BLaER1 treated with 17β-estradiol and CSF1 and Interleukin-3, amounts not matched to agents 10 nM and 100 nM (cell line): ENCODE measurements at regions not wholly inside any gene's neighbourhood (a gene's known extent, or its start where the extent isn't known, plus 50 kb on each side); places are given as distances from the start of the nearest gene placed in this dataset.

ENCODE experiments used
- H3K27ac ChIP-seq, 11 experiments: shearing (Covaris generic); formaldehyde crosslinking; 2 replicates each; pipeline ENCODE4 v1.8.1; 2022
- H3K27me3 ChIP-seq, 11 experiments: shearing (Covaris generic); formaldehyde crosslinking; 2 replicates each; pipeline ENCODE4 v1.8.1; 2022
- H3K36me3 ChIP-seq, 11 experiments: shearing (Covaris generic); formaldehyde crosslinking; 2 replicates each; pipeline ENCODE4 v1.8.1; 2022
- H3K4me1 ChIP-seq, 10 experiments: shearing (Covaris generic); formaldehyde crosslinking; 2 replicates each; pipeline ENCODE4 v1.8.1; 2022
- H3K4me2 ChIP-seq, 11 experiments: shearing (Covaris generic); formaldehyde crosslinking; 2 replicates each; pipeline ENCODE4 v1.8.1; 2022
- H3K4me3 ChIP-seq, 10 experiments: shearing (Covaris generic); formaldehyde crosslinking; 2 replicates each; pipeline ENCODE4 v1.8.1; 2022
- H3K9ac ChIP-seq, 11 experiments: shearing (Covaris generic); formaldehyde crosslinking; 2 replicates each; pipeline ENCODE4 v1.8.1; 2022
- H3K9me3 ChIP-seq, 11 experiments: shearing (Covaris generic); formaldehyde crosslinking; replicated peaks in 1 of 11; 2 replicates each; pipeline ENCODE4 v1.8.1; 2022
- H4K20me1 ChIP-seq, 11 experiments: shearing (Covaris generic); formaldehyde crosslinking; 2 replicates each; pipeline ENCODE4 v1.8.1; 2022
- Cebpa-rat ChIP-seq, 11 experiments: shearing (Covaris generic); IDR thresholded peaks; 2 replicates each; pipeline ENCODE4 v1.8.1; 2022

DNA sequence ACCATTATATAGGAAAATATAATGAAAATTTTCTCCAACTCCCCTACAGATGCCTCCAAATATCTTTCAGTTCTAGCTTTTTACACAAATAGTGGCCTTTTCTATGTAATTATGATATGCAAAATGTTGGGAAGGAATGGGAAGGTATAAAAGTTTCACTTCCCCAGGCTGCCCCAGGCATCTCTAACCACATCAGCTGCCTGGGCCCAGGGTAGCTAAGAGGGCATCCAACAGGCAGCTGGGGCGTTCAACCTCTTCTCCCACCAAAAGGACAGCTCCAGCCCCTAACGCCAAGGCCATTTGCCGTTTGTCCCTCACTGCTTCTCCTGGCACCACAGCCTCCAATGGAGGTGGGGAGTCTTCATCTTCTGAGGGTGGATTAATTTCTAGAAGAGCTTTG lies 188.1 kb upstream of the TSC22D2 start:
- peaks cover 0 to 9% (median 4%) of the 10 kb centered on the region in 11 experiments; a peak in 11 of 22 replicates for H3K9me3 ChIP-seq
- H3K27me3 ChIP-seq = peaks cover 0 to 4% (median 0%) of the 10 kb centered on the region in 11 experiments; a peak in 1 of 22 replicates
- H4K20me1 ChIP-seq = no peaks in the 10 kb centered on the region
- no peak for TF ChIP-seq Cebpa-rat (IDR thresholded peaks at IDR 0.05)
- peaks cover 0 to 6% (median 0%) of the 10 kb centered on the region in 10 experiments; a peak in 3 of 20 replicates for H3K4me1 ChIP-seq
- no peak overlapping the region for H3K4me3 ChIP-seq
- H3K9ac ChIP-seq = no peak overlapping the region
- peak overlapping the region in 3 of 11 experiments; percentile 5 to 34 (median 18); a peak in 2 of 22 replicates for H3K4me2 ChIP-seq
- no peak overlapping the region for H3K27ac ChIP-seq
- H3K36me3 ChIP-seq = no peaks in the 10 kb centered on the region

DNA sequence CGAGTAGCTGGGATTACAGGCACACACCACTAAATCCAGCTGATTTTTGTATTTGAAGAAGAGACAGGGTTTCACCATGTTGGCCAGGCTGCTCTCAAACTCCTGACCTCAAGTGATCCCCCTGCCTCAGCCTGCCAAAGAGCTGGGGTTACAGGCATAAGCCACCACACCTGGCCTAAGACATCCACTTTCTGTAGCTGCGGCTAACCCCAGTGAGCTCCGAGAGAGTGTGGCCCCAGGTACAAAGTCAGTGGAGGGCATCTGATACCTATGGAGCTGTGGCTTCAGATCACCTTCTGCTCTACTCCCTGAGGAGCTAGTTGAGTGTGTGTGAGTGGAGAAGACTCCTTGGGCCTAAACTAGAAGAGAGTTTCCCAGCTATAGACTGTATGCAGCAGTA lies 189.3 kb upstream of the TSC22D2 start:
- no peaks in the 10 kb centered on the region for H4K20me1 ChIP-seq
- no peak for TF ChIP-seq Cebpa-rat (IDR thresholded peaks at IDR 0.05)
- H3K4me1 ChIP-seq = peaks cover 0 to 6% (median 0%) of the 10 kb centered on the region in 10 experiments; a peak in 3 of 20 replicates
- no peaks in the 10 kb centered on the region for H3K36me3 ChIP-seq
- H3K27ac ChIP-seq = no peak overlapping the region
- H3K9me3 ChIP-seq = peaks cover 0 to 9% (median 4%) of the 10 kb centered on the region in 11 experiments; a peak in 11 of 22 replicates
- H3K4me2 ChIP-seq = no peak overlapping the region
- H3K4me3 ChIP-seq = no peak overlapping the region
- H3K27me3 ChIP-seq = peaks cover 0 to 4% (median 0%) of the 10 kb centered on the region in 11 experiments; a peak in 1 of 22 replicates
- H3K9ac ChIP-seq = no peak overlapping the region

DNA sequence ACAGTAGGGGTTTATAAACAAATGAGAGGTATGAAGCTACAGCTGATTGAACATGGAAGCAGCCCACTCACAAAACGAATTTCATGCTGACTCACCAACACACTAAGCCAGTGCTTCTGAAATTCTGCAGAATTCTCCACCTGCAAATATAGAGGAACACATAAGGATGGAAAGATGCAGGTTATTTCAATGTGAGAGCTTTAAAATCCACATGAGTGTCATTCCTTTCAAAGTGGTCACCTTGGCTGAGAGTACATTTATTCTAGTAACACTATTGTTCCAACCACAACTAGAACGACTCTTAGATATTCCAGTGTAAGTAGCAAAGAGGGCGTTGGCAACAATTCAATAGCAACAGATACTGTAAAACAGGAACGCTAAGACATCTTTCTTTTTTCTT lies 189.9 kb upstream of the TSC22D2 start:
- Histone ChIP-seq H3K36me3 (no peaks in the 10 kb centered on the region), H3K27me3 (peaks cover 0 to 4% (median 0%) of the 10 kb centered on the region in 11 experiments; a peak in 1 of 22 replicates), H3K9ac (no peak overlapping the region), H3K9me3 (peaks cover 0 to 9% (median 4%) of the 10 kb centered on the region in 11 experiments; a peak in 11 of 22 replicates), H3K4me1 (peaks cover 0 to 6% (median 0%) of the 10 kb centered on the region in 10 experiments; a peak in 3 of 20 replicates), H3K4me2 (no peak overlapping the region), H3K27ac (no peak overlapping the region), H3K4me3 (no peak overlapping the region), H4K20me1 (no peaks in the 10 kb centered on the region)
- no peak for TF ChIP-seq Cebpa-rat (IDR thresholded peaks at IDR 0.05)

DNA sequence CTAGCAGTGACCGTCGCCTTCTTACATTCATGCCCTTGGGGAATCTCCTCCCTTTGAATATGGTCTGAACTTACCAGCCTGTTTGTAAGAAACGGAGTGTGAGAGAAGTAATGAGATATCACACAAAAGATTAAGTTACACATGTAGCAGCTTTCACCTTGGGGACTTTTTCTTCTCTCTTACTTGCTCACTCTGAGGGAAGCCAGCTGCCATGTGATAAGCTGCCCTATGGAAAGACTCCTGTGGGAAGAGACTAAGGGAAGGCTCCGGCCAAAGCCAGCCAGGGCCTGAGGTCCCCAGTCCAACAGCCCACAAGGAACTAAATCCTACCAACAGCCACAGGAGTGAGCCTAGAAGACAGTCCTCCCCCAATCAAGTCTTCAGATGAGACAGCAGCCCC lies 190.4 kb upstream of the TSC22D2 start:
- Histone ChIP-seq H3K27me3 (peaks cover 0 to 4% (median 0%) of the 10 kb centered on the region in 11 experiments; a peak in 1 of 22 replicates), H3K4me2 (no peak overlapping the region), H3K9me3 (peaks cover 0 to 9% (median 4%) of the 10 kb centered on the region in 11 experiments; a peak in 11 of 22 replicates), H3K4me1 (peaks cover 0 to 6% (median 0%) of the 10 kb centered on the region in 10 experiments; a peak in 3 of 20 replicates), H4K20me1 (no peaks in the 10 kb centered on the region), H3K27ac (no peak overlapping the region), H3K4me3 (no peak overlapping the region), H3K36me3 (no peaks in the 10 kb centered on the region), H3K9ac (no peak overlapping the region)
- TF ChIP-seq Cebpa-rat (IDR thresholded peaks at IDR 0.05) = no peak

DNA sequence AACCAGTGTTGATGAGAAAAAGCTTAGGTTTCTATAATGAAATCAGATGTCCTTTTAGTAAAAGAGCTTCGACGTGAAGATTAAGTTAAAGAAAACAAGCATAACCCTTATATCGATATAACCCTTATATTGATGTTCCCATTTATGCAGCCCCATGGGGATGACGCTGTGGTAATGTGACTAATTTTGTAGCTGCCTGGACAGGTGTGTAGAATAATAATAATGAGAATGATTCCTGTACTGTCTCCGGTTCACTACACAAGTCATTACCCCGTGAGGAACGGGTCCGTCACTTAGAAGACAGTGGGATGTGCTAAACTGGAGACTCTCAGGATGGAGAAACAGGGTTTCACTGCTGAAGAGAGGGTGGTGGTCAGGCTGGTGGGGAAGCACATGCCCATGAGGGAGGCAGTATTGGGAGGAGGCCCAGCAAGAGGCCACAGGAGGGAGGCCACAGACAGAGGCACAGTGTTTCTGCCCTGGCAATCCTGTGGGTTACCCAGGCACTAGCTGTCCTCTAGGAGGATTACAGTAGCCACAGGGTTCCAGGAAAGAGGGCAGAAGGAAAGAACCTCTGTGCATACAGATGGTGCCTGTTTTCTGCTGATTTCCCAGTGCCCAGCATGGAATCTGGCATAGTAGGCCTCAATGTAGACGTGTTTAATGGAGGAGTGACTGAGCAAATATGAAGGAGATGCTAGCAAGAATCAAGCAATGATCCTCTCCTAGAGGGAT lies 191.1 kb upstream of the TSC22D2 start:
- Histone ChIP-seq H3K27ac (no peak overlapping the region), H3K27me3 (peaks cover 0 to 4% (median 0%) of the 10 kb centered on the region in 11 experiments; a peak in 1 of 22 replicates), H3K9me3 (peaks cover 0 to 9% (median 4%) of the 10 kb centered on the region in 11 experiments; a peak in 11 of 22 replicates), H3K4me1 (peaks cover 0 to 6% (median 0%) of the 10 kb centered on the region in 10 experiments; a peak in 3 of 20 replicates), H3K4me3 (no peak overlapping the region), H3K36me3 (no peaks in the 10 kb centered on the region), H3K9ac (no peak overlapping the region), H3K4me2 (no peak overlapping the region), H4K20me1 (no peaks in the 10 kb centered on the region)
- TF ChIP-seq Cebpa-rat (IDR thresholded peaks at IDR 0.05) = no peak

DNA sequence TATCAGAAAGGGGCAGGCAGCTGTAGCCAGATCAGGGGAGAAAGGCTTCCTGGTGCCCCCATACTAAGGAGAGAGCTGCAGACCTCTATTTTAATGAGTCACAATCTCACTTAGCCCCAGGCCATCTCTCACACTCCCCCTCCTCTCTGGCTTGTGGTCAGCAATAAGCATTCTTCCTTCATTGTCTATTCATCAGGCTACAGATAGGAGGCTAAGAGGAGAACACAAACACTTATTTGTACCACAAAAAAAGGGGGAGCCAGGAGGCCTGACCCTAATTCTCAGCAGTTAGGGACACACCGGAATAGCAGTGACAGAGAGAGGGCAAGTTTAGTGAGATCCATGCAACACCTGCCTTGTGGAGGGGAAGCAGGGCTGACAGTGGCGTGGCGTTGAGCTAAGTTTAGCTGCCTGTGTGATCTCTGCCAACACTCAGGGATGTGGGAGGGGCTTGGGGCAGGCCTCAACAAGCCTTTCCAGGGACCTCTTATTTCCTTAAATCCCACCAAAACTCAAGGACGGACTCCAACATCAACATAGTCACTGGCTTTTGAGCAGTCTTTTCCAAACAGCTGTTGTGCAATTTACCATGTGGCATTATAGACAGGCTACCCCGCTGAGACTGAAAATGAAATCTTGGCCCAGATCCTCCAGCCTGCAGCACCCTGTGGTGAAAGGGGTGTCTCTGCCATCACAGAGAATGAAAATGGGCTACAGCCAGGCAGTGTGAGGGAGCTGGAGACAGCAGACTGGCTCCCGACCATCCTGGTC lies 191.9 kb upstream of the TSC22D2 start:
- no peaks in the 10 kb centered on the region for H3K36me3 ChIP-seq
- no peak overlapping the region for H3K4me2 ChIP-seq
- no peak overlapping the region for H3K4me3 ChIP-seq
- H3K4me1 ChIP-seq = peaks cover 0 to 6% (median 0%) of the 10 kb centered on the region in 10 experiments; a peak in 3 of 20 replicates
- H3K9me3 ChIP-seq = peaks cover 0 to 9% (median 4%) of the 10 kb centered on the region in 11 experiments; a peak in 11 of 22 replicates
- no peak overlapping the region for H3K9ac ChIP-seq
- no peaks in the 10 kb centered on the region for H4K20me1 ChIP-seq
- no peak for TF ChIP-seq Cebpa-rat (IDR thresholded peaks at IDR 0.05)
- H3K27ac ChIP-seq = no peak overlapping the region
- H3K27me3 ChIP-seq = no peaks in the 10 kb centered on the region

DNA sequence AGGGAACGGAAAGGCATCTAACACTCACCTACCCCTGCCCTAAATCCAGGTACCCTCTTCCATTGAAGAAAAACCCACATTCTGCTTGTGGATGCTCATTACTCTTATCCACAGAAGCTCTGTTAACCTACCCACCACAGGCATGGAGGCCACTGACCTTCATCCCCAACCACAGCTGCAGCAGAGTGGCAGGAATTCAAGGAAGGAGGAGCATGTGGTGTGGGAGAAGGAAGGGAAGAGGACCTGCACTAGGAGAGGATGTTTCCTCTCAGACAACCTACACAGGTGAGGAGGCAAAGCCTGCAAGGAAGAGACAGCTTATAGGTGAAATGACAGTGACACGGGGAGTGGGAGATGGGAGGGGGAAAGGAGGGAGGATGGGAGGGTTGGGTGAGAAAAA lies 192.5 kb upstream of the TSC22D2 start:
- Histone ChIP-seq H3K4me2 (no peak overlapping the region), H3K9me3 (peaks cover 0 to 9% (median 4%) of the 10 kb centered on the region in 11 experiments; a peak in 11 of 22 replicates), H3K36me3 (no peaks in the 10 kb centered on the region), H4K20me1 (no peaks in the 10 kb centered on the region), H3K4me3 (no peak overlapping the region), H3K9ac (no peak overlapping the region), H3K27me3 (no peaks in the 10 kb centered on the region), H3K4me1 (peaks cover 0 to 7% (median 3%) of the 10 kb centered on the region in 10 experiments; a peak in 12 of 20 replicates), H3K27ac (no peak overlapping the region)
- TF ChIP-seq Cebpa-rat (IDR thresholded peaks at IDR 0.05) = no peak

DNA sequence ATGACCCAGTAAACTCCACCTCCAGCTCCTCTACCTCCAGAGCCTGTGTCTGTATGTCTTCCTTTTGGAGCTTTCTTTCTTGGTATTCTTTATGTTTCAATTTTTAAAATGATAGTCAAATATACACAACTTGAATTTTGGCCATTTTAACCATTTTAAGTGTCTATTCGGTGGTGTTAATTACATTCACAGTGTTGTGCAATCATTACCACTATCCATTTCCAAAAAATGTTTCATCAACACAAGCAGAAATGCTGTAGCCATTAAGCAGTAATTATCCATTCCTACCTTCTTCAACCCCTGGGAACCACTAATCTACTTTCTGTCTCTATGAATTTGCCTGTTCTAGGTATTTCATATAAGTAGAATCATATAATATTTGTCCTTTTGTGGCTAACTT lies 194.5 kb upstream of the TSC22D2 start:
- H3K36me3 ChIP-seq = no peaks in the 10 kb centered on the region
- H3K9ac ChIP-seq = no peak overlapping the region
- H3K4me3 ChIP-seq = no peak overlapping the region
- no peak overlapping the region for H3K4me2 ChIP-seq
- H3K4me1 ChIP-seq = peaks cover 0 to 11% (median 5%) of the 10 kb centered on the region in 10 experiments; a peak in 9 of 20 replicates
- TF ChIP-seq Cebpa-rat (IDR thresholded peaks at IDR 0.05) = peak in 1 of 11 experiments; percentile 37; a peak in 1 of 22 replicates
- no peaks in the 10 kb centered on the region for H3K27me3 ChIP-seq
- no peaks in the 10 kb centered on the region for H4K20me1 ChIP-seq
- H3K9me3 ChIP-seq = peaks cover 0 to 9% (median 4%) of the 10 kb centered on the region in 11 experiments; a peak in 11 of 22 replicates
- H3K27ac ChIP-seq = no peak overlapping the region
